ENCODE measurements at regions not wholly inside any gene's neighbourhood (a gene's known extent, or its start where the extent isn't known, plus 50 kb on each side); places are given as distances from the start of the nearest gene placed in this dataset.

GRCh38 chr2:194464964-194465638, 1191.9 kb upstream of the SLC39A10 start:
- TF ChIP-seq YY1 (IDR thresholded peaks at IDR 0.05; ENCODE audit: insufficient read depth, insufficient replicate concordance, low read depth, low read length) (no peak), ZNF646 (CRISPR knock-in tag; IDR thresholded peaks at IDR 0.05) (no peak), HCFC1 (IDR thresholded peaks at IDR 0.05; ENCODE audit: low read depth, low read length) (no peak), ZNF670 (CRISPR knock-in tag; IDR thresholded peaks at IDR 0.05; ENCODE audit: borderline replicate concordance) (no peak), ZNF281 (CRISPR knock-in tag; IDR thresholded peaks at IDR 0.05; ENCODE audit: borderline replicate concordance) (no peak), CTCF (CRISPR knock-in tag; IDR thresholded peaks at IDR 0.05) (no peak), ZNF660 (CRISPR knock-in tag; IDR thresholded peaks at IDR 0.05; ENCODE audit: borderline replicate concordance, low read depth) (no peak), BRCA1 (CRISPR knock-in tag; IDR thresholded peaks at IDR 0.05) (no peak), EP300 (IDR thresholded peaks at IDR 0.05; ENCODE audit: low read depth in 2 of 2, low read length in 2 of 2) (no peak), EP300 (CRISPR knock-in tag; IDR thresholded peaks at IDR 0.05; ENCODE audit: borderline replicate concordance) (no peak), TGIF2 (CRISPR knock-in tag; IDR thresholded peaks at IDR 0.05) (no peak), SUZ12 (IDR thresholded peaks at IDR 0.05; ENCODE audit: low read depth, low read length) (no peak)
